GM23248 (cell line): ENCODE measurements at regions not wholly inside any gene's neighbourhood (a gene's known extent, or its start where the extent isn't known, plus 50 kb on each side); places are given as distances from the start of the nearest gene placed in this dataset.

Source experiments
- EZH2 ChIP-seq: fragments of 200-600 bp; sonication (generic); IDR thresholded peaks from 2 replicates; pipeline ENCODE4 v1.6.1; 2018; ENCODE audit warnings: antibody characterized with exemption, mild to moderate bottlenecking; ENCODE audit not compliant: insufficient read depth, poor library complexity, severe bottlenecking
- EZH2phosphoT487 ChIP-seq: fragments of 200-600 bp; sonication (generic); IDR thresholded peaks from 2 replicates; pipeline ENCODE4 v1.6.1; 2018; ENCODE audit warnings: antibody characterized with exemption, moderate library complexity, mild to moderate bottlenecking, low read depth; ENCODE audit not compliant: insufficient read depth

- no peak for TF ChIP-seq EZH2phosphoT487
- TF ChIP-seq EZH2, result no peak
Observed at GRCh38 chr14:55519473-55520080, 60.4 kb upstream of the KTN1 start.
